MM.1S (cell line): ENCODE measurements at regions not wholly inside any gene's neighbourhood (a gene's known extent, or its start where the extent isn't known, plus 50 kb on each side); places are given as distances from the start of the nearest gene placed in this dataset.

Experiments used
- DNase-seq: peaks from one replicate; pipeline ENCODE4 v3.0.0-alpha.2; 2015
- H2AFZ ChIP-seq: fragments of 300-600 bp; sonication (generic); 2 replicates; pipeline ENCODE4 v1.6.0; 2016; ENCODE audit warnings: antibody characterized with exemption, low read length
- H3F3A ChIP-seq: fragments of 300-600 bp; sonication (generic); 2 replicates; pipeline ENCODE4 v1.6.1; 2016; ENCODE audit warnings: mild to moderate bottlenecking, antibody characterized with exemption, low read length, moderate library complexity, mixed read lengths; ENCODE audit not compliant: insufficient read depth
- H3K27ac ChIP-seq: fragments of 300-600 bp; sonication (generic); 2 replicates; pipeline ENCODE4 v1.5.1; 2016; ENCODE audit warnings: mild to moderate bottlenecking, low read length
- H3K27me3 ChIP-seq: fragments of 300-600 bp; sonication (generic); replicated peaks from 2 replicates; pipeline ENCODE4 v1.6.0; 2016; ENCODE audit warnings: low read length; ENCODE audit not compliant: insufficient read depth
- H3K36me3 ChIP-seq: fragments of 300-600 bp; sonication (generic); replicated peaks from 2 replicates; pipeline ENCODE4 v1.6.1; 2016; ENCODE audit warnings: mild to moderate bottlenecking, low read length, mixed read lengths; ENCODE audit not compliant: insufficient read depth
- H3K4me1 ChIP-seq: fragments of 300-600 bp; sonication (generic); 2 replicates; pipeline ENCODE4 v1.6.1; 2016; ENCODE audit warnings: low read length, mixed read lengths
- H3K4me2 ChIP-seq: fragments of 300-600 bp; sonication (generic); 2 replicates; pipeline ENCODE4 v1.6.0; 2016; ENCODE audit warnings: low read depth, low read length
- H3K4me3 ChIP-seq: fragments of 300-600 bp; sonication (generic); 2 replicates; pipeline ENCODE4 v1.5.1; 2016; ENCODE audit warnings: low read length, mixed read lengths
- H3K79me2 ChIP-seq: fragments of 300-600 bp; sonication (generic); 2 replicates; pipeline ENCODE4 v1.6.1; 2016; ENCODE audit warnings: mixed run types, low read length, mixed read lengths
- H3K9ac ChIP-seq: fragments of 300-600 bp; sonication (generic); 2 replicates; pipeline ENCODE4 v1.6.1; 2016; ENCODE audit warnings: low read length, mixed read lengths
- H3K9me2 ChIP-seq: fragments of 300-600 bp; sonication (generic); replicated peaks from 2 replicates; pipeline ENCODE4 v1.6.1; 2016; ENCODE audit warnings: mild to moderate bottlenecking, low read length, mixed read lengths; ENCODE audit not compliant: insufficient read depth
- H3K9me3 ChIP-seq: fragments of 300-600 bp; sonication (generic); replicated peaks from 2 replicates; pipeline ENCODE4 v1.6.1; 2016; ENCODE audit warnings: mild to moderate bottlenecking, low read length, mixed read lengths; ENCODE audit not compliant: insufficient read depth
- H4K20me1 ChIP-seq: fragments of 300-600 bp; sonication (generic); 2 replicates; pipeline ENCODE4 v1.6.1; 2016; ENCODE audit warnings: mild to moderate bottlenecking, low read length, moderate library complexity, mixed read lengths; ENCODE audit not compliant: insufficient read depth
- CTCF ChIP-seq: fragments of 300-600 bp; sonication (generic); IDR thresholded peaks from 2 replicates; pipeline ENCODE4 v1.5.1; 2016; ENCODE audit warnings: antibody characterized with exemption, low read length, mixed read lengths
- EZH2 ChIP-seq: fragments of 300-600 bp; sonication (generic); optimal IDR thresholded peaks from 2 replicates; pipeline ENCODE3; 2017; ENCODE audit warnings: low read depth, mild to moderate bottlenecking, antibody characterized with exemption, low read length, mixed read lengths
- EZH2phosphoT487 ChIP-seq: fragments of 300-600 bp; sonication (generic); IDR thresholded peaks from 2 replicates; pipeline ENCODE4 v1.6.1; 2018; ENCODE audit warnings: antibody characterized with exemption, low read length

GRCh38 chr4:100894339-100894870, 376.6 kb upstream of the EMCN start:
- H3F3A ChIP-seq, result peaks cover 2% of the 10 kb centered on the region; the same call in 1 of the 2 replicates
- no peak overlapping the region for H3K4me2 ChIP-seq
- no peak for DNase-seq
- no peaks in the 10 kb centered on the region for H4K20me1 ChIP-seq
- H3K9me2 ChIP-seq, result no peaks in the 10 kb centered on the region
- no peaks in the 10 kb centered on the region for H3K36me3 ChIP-seq
- H3K9me3 ChIP-seq, result no peaks in the 10 kb centered on the region
- no peak overlapping the region for H3K9ac ChIP-seq
- no peak overlapping the region for H3K27ac ChIP-seq
- H3K4me1 ChIP-seq, result peaks cover 16% of the 10 kb centered on the region; the same call in 1 of the 2 replicates
- H3K79me2 ChIP-seq, result no peaks in the 10 kb centered on the region
- no peak for TF ChIP-seq CTCF
- TF ChIP-seq EZH2, result no peak
- TF ChIP-seq EZH2phosphoT487, result no peak
- no peak overlapping the region for H2AFZ ChIP-seq
- H3K4me3 ChIP-seq, result no peak overlapping the region
- H3K27me3 ChIP-seq, result no peaks in the 10 kb centered on the region

- Histone ChIP-seq H3K79me2 (no peaks in the 10 kb centered on the region), H3K9me3 (no peaks in the 10 kb centered on the region), H2AFZ (no peak overlapping the region), H3K9ac (no peak overlapping the region), H4K20me1 (no peaks in the 10 kb centered on the region), H3K4me1 (peaks cover 22% of the 10 kb centered on the region; the same call in 1 of the 2 replicates), H3K4me3 (no peak overlapping the region), H3K4me2 (no peak overlapping the region), H3K36me3 (no peaks in the 10 kb centered on the region), H3K27me3 (no peaks in the 10 kb centered on the region), H3K9me2 (no peaks in the 10 kb centered on the region), H3F3A (peaks cover 7% of the 10 kb centered on the region; the same call in 1 of the 2 replicates), H3K27ac (no peak overlapping the region)
- TF ChIP-seq EZH2phosphoT487 (no peak), CTCF (no peak), EZH2 (no peak)
- no peak for DNase-seq
These were observed 374.0 kb upstream of the EMCN start for GRCh38 chr4:100891808-100892207.

GRCh38 chr4:100889898-100890297, 372.1 kb upstream of the EMCN start:
- H3K4me3 ChIP-seq, result no peak overlapping the region
- peaks cover 7% of the 10 kb centered on the region; the same call in 1 of the 2 replicates for H3F3A ChIP-seq
- TF ChIP-seq EZH2phosphoT487 (no peak), CTCF (no peak), EZH2 (no peak)

More at GRCh38 chr4:100889898-100890297, 372.1 kb upstream of the EMCN start:
- Histone ChIP-seq H3K9ac (no peak overlapping the region), H4K20me1 (no peaks in the 10 kb centered on the region), H3K9me2 (no peaks in the 10 kb centered on the region), H3K4me1 (peaks cover 16% of the 10 kb centered on the region; the same call in 1 of the 2 replicates), H3K36me3 (no peaks in the 10 kb centered on the region), H3K79me2 (no peaks in the 10 kb centered on the region), H3K27ac (no peak overlapping the region), H2AFZ (no peak overlapping the region), H3K9me3 (no peaks in the 10 kb centered on the region), H3K4me2 (peak overlapping the region; percentile 61; the same call in 1 of the 2 replicates), H3K27me3 (no peaks in the 10 kb centered on the region)
- DNase-seq, result no peak
